ENCODE measurements at regions not wholly inside any gene's neighbourhood (a gene's known extent, or its start where the extent isn't known, plus 50 kb on each side); places are given as distances from the start of the nearest gene placed in this dataset.

- no peak for DNase-seq (ENCODE audit: low read depth)
- no peak overlapping the region for H3K4me3 ChIP-seq (ENCODE audit: low read length)
- TF ChIP-seq CTCF (conservative IDR thresholded peaks at IDR 0.05; ENCODE audit: low read length): no peak
These were observed 72.0 kb upstream of the IQSEC1 start for GRCh38 chr3:13145131-13145825.

- TF ChIP-seq CTCF (conservative IDR thresholded peaks at IDR 0.05; ENCODE audit: low read length): no peak
- DNase-seq (ENCODE audit: low read depth): no peak
- H3K4me3 ChIP-seq (ENCODE audit: low read length): no peak overlapping the region
These were observed 71.2 kb upstream of the IQSEC1 start for GRCh38 chr3:13144163-13145023.

GRCh38 chr3:13143381-13144004 is 70.3 kb upstream of the IQSEC1 start:
- H3K4me3 ChIP-seq (ENCODE audit: low read length): no peak overlapping the region
- TF ChIP-seq CTCF (conservative IDR thresholded peaks at IDR 0.05; ENCODE audit: low read length): no peak
- DNase-seq (ENCODE audit: low read depth): no peak

- no peak overlapping the region for H3K4me3 ChIP-seq (ENCODE audit: low read length)
- TF ChIP-seq CTCF (conservative IDR thresholded peaks at IDR 0.05; ENCODE audit: low read length): no peak
- no peak for DNase-seq (ENCODE audit: low read depth)
These were observed 69.5 kb upstream of the IQSEC1 start for GRCh38 chr3:13142552-13143380.

GRCh38 chr3:13141991-13142412 is 68.8 kb upstream of the IQSEC1 start:
- DNase-seq (ENCODE audit: low read depth): peak; percentile 12
- TF ChIP-seq CTCF (conservative IDR thresholded peaks at IDR 0.05; ENCODE audit: low read length): no peak
- no peak overlapping the region for H3K4me3 ChIP-seq (ENCODE audit: low read length)

GRCh38 chr3:13141183-13141582 is 68.0 kb upstream of the IQSEC1 start:
- H3K4me3 ChIP-seq (ENCODE audit: low read length): no peak overlapping the region
- TF ChIP-seq CTCF (conservative IDR thresholded peaks at IDR 0.05; ENCODE audit: low read length): no peak
- no peak for DNase-seq (ENCODE audit: low read depth)

Measured in AG10803 (cell line).